ENCODE measurements at regions not wholly inside any gene's neighbourhood (a gene's known extent, or its start where the extent isn't known, plus 50 kb on each side); places are given as distances from the start of the nearest gene placed in this dataset.
A peak's percentile ranks its signal among the peaks of the same experiment; 100 is the strongest.
"Not testable (repeated sequence)": the region's sequence is repeated elsewhere in the genome, so short reads cannot be mapped to it uniquely, and the experiment has no call there.

DNA sequence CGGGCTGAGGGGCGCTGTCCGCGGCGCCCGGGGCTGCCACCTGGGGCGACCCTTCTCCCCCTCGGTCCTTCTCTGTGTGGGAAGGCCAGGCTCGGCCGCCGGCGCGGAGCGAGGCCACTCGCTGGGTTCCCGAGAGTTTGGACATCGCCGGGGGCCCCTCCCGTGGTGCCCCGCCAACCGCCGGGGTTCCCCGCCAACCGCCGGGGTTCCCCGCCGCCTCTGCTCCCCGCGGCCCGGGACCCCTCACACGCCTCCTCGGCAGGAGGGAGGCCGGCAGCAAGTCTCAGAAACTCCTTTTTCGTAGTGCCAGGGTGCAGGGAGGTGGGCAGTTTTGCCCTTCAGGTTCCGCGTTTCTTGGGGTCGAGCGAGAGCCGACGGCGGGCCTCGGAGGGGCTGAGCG, 83.9 kb upstream of the NBPF19 start:
- DNase-seq (ENCODE audit: low read depth): not testable (repeated sequence)
- H3K4me3 ChIP-seq (replicated peaks; ENCODE audit: low read depth, low read length): peak overlapping the region; percentile 46

DNA sequence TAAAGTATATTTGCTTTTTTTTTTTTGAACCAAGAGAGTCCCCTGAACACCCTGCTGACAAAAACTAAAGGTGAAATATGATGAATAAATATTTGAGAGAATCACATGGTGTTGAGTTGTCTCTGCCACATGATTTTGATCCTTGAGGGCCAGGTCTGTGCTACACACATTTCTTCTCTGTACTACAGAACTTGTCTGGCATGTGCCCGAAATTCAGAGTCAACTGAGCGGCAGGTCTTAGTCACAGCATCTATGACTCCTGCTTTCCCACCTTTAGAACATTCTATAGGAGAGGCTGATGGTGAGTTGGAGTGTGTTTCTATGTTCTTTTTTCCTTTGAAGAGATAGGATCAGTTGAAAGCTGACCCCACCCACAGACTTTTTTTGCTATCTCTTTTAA, 79.0 kb upstream of the NBPF19 start:
- not testable (repeated sequence) for H3K4me3 ChIP-seq (replicated peaks; ENCODE audit: low read depth, low read length); DNase-seq (ENCODE audit: low read depth)

DNA sequence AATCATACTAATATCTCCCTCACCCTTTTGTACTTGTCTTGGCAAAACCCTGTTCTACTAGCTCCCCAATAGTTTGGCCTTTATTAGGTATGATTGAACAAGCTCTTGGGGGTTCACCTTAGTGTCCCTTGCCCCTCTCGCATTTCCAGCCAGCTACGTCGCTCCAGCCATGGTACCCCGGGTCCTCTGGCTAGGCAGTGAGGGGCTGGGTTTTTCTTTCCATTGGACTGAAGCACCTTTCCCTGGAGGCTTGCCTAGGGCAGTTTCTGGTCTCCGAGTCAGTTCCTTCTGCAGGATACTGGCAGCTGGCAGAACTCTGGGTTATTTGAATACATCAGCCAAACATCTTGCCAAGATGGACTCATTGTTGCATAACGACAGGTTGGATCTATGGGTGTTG, 76.3 kb upstream of the NBPF19 start:
- H3K4me3 ChIP-seq (replicated peaks; ENCODE audit: low read depth, low read length); DNase-seq (ENCODE audit: low read depth): not testable (repeated sequence)

DNA sequence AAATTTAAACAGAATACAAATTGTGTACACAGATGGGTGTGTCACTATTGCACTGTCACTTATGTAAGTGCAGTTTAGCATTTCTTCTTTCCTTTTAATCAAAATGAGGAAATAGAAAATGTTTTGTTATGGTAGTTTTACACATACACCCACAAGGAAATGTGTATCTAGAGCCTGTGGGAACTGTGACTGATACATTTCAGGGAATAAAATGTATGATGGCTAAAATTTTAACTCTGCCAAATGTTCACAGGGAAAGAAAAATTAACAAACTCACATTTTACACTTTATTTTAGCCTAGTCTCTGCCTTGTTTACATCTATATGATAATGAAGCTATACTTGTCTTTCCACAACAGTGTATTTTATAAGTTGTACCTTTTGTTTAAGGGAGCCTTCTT, 66.4 kb upstream of the NBPF19 start:
- H3K4me3 ChIP-seq (replicated peaks; ENCODE audit: low read depth, low read length); DNase-seq (ENCODE audit: low read depth): not testable (repeated sequence)

DNA sequence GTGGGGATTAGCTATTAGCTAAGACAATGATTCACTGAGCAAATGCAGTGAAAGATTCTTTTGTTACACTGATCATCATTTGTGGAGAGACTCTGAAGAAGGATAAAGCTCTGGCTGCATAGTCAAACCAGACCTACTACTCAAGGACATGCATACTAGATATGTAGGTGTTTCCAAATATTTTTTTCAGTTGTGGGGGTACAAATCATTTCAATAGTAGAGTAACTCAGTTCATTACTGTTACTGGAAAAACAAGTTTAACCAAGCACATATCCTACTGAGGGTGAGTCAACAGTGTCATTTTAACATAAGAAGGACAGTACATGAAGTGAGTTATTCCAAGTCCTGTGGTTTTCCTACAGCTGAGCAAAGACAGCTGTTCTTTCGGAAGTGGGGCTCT, 59.5 kb upstream of the NBPF19 start:
- not testable (repeated sequence) for DNase-seq (ENCODE audit: low read depth); H3K4me3 ChIP-seq (replicated peaks; ENCODE audit: low read depth, low read length)

- not testable (repeated sequence) for H3K4me3 ChIP-seq (replicated peaks; ENCODE audit: low read depth, low read length); DNase-seq (ENCODE audit: low read depth)
Measured at GRCh38 chr1:149418782-149419181, 56.1 kb upstream of the NBPF19 start.

GRCh38 chr1:149423122-149423521, 51.7 kb upstream of the NBPF19 start:
- not testable (repeated sequence) for H3K4me3 ChIP-seq (replicated peaks; ENCODE audit: low read depth, low read length)
- DNase-seq (ENCODE audit: low read depth): peak; percentile 0

All from fibroblast of pulmonary artery (primary cell).